Esophagus mucosa (tissue), 1 donor: ENCODE measurements at regions not wholly inside any gene's neighbourhood (a gene's known extent, or its start where the extent isn't known, plus 50 kb on each side); places are given as distances from the start of the nearest gene placed in this dataset.
A peak's percentile ranks its signal among the peaks of the same experiment; 100 is the strongest.
"Not testable (repeated sequence)": the region's sequence is repeated elsewhere in the genome, so short reads cannot be mapped to it uniquely, and the experiment has no call there.

Source experiments
- ATAC-seq: fragments of 200-7000 bp; cut with Tn5 transposase; one replicate; pipeline ENCODE4 v1.9.1; 2020
- donor health status: DM: yes; HTN: yes; CAD: no.

GRCh38 chrX:74179990-74180389 is 124.0 kb upstream of the ZCCHC13 start:
- no peak for ATAC-seq

GRCh38 chrX:74179499-74179898 is 124.5 kb upstream of the ZCCHC13 start:
- ATAC-seq, result no peak

GRCh38 chrX:74179071-74179470 is 124.9 kb upstream of the ZCCHC13 start:
- ATAC-seq, result no peak

GRCh38 chrX:74178536-74178935 is 125.4 kb upstream of the ZCCHC13 start:
- ATAC-seq, result no peak

GRCh38 chrX:74171465-74171864 is 132.5 kb upstream of the ZCCHC13 start:
- ATAC-seq, result no peak

GRCh38 chrX:74162199-74162598 is 141.8 kb upstream of the ZCCHC13 start:
- ATAC-seq, result no peak

- ATAC-seq, result no peak
Observed at GRCh38 chrX:74160816-74161215, 143.2 kb upstream of the ZCCHC13 start.

GRCh38 chrX:74160358-74160757 is 143.6 kb upstream of the ZCCHC13 start:
- ATAC-seq, result no peak

- ATAC-seq, result no peak
Observed at GRCh38 chrX:74147439-74147838, 156.5 kb upstream of the ZCCHC13 start.

- no peak for ATAC-seq
Observed at GRCh38 chrX:74138943-74139342, 165.0 kb upstream of the ZCCHC13 start.

- ATAC-seq, result peak; percentile 74
Observed at GRCh38 chrX:74133156-74133796, 170.7 kb upstream of the ZCCHC13 start.

- ATAC-seq, result no peak
Observed at GRCh38 chrX:74132280-74132679, 171.7 kb upstream of the ZCCHC13 start.

- ATAC-seq, result peak; percentile 89
Observed at GRCh38 chrX:74119016-74119910, 184.7 kb upstream of the ZCCHC13 start.

- ATAC-seq, result peak; percentile 71
Observed at GRCh38 chrX:74117962-74118902, 185.7 kb upstream of the ZCCHC13 start.

- no peak for ATAC-seq
Observed at GRCh38 chrX:74111245-74111644, 192.7 kb upstream of the ZCCHC13 start.

GRCh38 chrX:74107666-74108065 is 196.3 kb upstream of the ZCCHC13 start:
- ATAC-seq, result no peak

GRCh38 chrX:74104356-74105015 is 199.5 kb upstream of the ZCCHC13 start:
- ATAC-seq, result peak; percentile 48

GRCh38 chrX:74098407-74098806 is 205.6 kb upstream of the ZCCHC13 start:
- not testable (repeated sequence) for ATAC-seq

GRCh38 chrX:74090049-74090448 is 213.9 kb upstream of the ZCCHC13 start:
- ATAC-seq, result no peak

GRCh38 chrX:74085642-74086236 is 218.2 kb upstream of the ZCCHC13 start:
- ATAC-seq, result no peak

GRCh38 chrX:74080165-74080564 is 223.8 kb upstream of the ZCCHC13 start:
- ATAC-seq, result no peak

GRCh38 chrX:74065831-74066390 is 213.4 kb upstream of the XIST start:
- peak; percentile 22 for ATAC-seq
